Amygdala (tissue), 56 donors: ENCODE measurements at regions not wholly inside any gene's neighbourhood (a gene's known extent, or its start where the extent isn't known, plus 50 kb on each side); places are given as distances from the start of the nearest gene placed in this dataset.

ENCODE experiments used
- DNase-seq, 56 donors: peaks; one replicate each; lab custom pipeline; 2025; lab: John Stamatoyannopoulos, UW

DNA sequence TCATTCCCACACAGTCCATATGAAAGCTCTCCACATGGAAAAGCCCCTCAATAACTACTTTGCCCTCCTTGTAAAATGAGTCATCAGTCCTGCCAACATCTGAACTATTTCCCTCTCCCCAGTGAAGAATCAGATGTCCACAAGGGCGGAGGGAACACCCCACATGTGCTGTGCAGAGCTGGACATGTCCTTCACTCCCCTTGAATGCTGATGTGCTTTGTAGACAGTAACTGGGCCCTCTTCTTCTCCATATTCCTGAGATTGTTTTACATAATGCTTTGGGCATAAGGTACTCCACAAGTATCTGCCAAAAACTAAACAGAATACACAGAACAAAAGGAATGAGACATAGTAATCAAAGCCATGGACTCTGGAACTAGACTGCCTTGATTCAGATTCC is 879.4 kb downstream of the BCL11A start:
- DNase-seq, result no peak

DNA sequence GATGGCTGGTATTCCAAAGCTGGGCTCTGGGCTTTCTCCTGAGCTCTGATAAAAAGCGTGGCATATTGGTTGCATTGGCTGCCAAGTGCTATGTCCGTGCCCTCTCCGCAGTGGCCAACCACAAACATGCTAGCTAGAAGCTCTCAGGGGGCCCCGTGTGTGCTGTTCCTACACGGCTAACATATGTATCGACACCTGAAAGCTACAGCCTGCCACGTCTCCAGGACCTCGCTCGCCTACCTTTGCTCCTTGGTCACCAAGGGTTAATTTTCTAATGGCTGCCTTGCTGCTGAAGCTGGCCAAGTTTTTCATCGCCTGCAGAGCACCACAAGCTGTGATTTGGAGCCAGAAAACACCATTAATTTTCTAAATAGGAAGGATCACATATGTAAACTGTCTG is 888.4 kb downstream of the BCL11A start:
- DNase-seq, result no peak

DNA sequence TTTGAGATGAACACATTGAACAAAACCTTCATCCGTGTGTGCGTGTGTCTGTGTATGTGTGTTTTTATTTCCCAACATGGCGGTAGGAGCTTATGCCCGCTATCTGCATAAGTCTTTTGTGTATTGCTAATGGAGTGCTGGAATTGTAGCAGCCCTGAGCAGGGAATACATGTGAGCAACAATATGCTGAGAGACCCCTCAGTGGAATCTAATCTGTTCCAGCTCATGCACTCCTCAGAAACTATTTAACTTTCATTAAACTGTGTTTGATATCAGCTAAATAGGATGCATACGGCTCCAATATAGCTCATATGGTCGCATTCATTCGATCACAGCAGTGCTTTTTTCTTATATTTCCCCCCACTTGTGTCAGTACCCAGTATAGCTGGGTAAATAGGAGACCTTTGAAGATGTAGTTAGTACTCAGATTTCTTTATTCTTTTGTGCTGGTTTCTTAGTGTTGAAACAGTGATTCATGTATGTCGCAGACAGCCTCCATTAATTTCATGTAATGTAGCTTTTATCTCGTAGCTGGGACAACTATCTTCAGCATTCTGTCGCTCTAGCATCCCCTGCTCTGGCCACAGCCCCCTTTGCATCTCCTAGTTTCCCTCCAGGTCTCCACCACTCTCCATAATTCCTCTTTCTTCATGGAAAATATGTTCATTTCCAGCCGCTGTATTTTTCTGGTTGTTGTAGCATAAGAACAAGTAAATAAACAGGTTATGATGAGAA is 891.2 kb downstream of the BCL11A start:
- DNase-seq, result no peak

DNA sequence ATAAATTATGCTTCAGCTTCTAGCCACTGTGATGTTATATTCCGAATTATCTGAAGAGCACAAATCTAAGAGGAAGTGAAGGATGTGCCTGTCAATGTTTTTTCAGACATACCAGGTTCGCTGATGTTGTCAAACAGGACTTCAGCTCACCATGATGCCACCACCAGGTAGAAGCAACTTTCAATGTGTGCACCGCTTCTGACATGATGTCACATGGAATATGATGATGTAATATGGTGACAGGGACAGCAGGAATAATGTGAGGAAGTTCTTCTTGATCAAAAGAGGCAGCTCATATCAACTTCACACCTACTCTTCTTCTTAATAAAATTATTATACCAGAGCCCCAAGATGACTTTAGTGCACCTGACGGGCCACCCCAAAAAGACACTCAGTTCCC is 893.2 kb downstream of the BCL11A start:
- DNase-seq, result no peak

DNA sequence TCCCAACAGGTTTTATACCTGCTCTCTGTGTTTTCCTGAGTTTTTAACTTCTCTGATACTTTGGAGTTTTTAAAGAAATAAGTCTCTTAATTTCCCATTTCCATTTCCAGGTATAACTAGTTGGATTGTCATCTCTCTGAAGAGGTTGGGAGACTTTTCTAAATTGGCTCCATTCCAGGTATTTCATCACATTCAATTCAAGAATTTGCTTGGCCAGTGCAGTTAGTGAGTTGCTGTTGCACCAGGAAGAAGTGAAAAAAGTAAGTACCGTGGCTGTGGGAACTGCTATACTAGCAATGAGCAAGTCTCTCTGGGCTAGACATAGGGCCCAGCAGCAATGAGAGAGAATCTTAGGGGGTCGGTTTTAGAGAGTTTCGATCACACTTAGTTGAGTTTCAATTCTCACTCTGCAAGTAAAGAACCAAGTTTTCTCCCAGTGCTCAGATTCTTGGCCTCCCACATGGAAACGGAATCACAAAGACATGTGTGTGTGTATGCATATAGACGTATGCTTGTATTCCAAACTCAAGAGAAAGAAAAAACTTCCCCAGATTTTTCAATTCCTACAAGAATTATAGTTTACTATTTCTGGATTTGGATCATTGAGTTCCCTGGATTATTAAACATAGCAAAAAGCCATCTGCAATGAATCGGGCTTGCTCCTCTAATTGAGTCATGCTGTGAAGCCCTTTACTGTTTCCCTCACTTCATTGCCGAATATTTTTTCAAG is 894.4 kb downstream of the BCL11A start:
- no peak for DNase-seq

DNA sequence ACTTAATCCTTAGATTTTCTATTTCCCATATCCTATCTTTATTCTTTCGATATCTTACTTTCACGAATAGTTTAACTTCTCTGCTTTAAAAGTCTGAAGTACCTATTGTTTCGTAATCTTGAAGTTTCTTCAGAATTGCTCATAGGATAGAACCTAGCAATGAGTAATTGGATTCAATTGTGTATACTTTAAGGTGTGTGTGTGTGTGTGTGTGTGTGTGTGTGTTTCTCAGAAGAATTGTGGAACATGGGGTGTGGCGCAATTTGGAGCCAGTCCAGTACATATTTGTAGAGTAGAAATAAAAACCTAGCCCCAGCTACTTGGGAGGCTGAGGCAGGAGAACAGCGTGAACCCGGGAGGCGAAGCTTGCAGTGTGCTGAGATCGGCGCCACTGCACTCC is 897.6 kb downstream of the BCL11A start:
- DNase-seq, result no peak

DNA sequence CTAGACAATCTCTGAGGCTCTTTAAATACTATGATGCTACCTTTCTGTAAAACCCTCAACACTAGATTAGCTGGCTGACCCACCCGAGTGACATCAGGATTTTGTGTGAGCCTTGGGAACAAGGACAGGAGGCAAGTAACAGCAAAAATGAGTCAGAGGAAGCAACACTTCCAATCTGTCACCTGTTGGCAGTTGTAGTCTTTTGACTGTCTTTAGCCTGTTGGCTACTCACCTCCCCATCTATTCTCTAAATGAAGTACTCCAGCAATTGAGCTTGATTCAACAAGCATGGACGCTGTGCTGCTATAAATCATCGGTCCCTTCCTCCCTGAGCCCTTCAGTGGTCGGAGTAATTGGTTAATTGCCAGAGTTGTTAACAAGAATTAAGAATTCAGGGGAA is 898.7 kb downstream of the BCL11A start:
- no peak for DNase-seq

DNA sequence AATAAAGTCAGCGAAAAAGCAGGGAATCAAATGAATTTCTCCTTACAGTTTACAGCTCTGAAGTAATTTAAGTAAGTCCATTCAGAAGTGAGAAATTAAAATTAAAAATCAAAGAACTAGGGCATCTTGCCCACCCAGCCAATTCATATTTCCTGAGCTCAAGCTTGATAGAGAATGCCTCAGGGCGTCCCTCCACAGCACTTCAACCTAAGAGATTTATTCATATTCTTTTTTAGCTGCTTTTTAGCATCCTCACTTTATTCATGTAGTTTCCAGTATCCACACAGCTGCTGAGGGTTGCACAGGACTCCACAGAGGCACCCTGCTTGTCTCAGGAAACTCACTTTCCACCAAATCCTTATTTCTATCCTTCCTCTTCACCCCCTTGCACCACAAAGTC is 900.3 kb downstream of the BCL11A start:
- DNase-seq, result no peak

DNA sequence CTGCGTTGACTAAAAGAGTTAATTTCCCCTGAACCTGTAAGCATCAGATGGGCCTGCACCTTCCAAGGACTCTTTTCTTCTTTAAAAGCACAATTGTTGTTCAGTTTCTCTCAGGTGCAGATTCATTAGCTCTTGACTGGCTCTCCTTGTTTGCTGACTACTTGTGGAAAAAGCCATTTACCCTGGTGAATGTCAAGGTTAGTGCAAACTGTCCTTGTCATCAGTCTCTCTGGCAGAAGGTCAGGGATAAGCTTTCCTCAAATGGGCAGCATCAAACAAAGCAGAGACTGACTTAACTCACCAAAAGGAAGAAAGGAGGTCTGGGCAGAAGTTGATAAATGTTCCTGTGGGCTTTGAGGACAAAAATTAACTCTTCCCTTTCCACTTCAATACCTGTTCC is 922.7 kb downstream of the BCL11A start:
- DNase-seq, result no peak

DNA sequence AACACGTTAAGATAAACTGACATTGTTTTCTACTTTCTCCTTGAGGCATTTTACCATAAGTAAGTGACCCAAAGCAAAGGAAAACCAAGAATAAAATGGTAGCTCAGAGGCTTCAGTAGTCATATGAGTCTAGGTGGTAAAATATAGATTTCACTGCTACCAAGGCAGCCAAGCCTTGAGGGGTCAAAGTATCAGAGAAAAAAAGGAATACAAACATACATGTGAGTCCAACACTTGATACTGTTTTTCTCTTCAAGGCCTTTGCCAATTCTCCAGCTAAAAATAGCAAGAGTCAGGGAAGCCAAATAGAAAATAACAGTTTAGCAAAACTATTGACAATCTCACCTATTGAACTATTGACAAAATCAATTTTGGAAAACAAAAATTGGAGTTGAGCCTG is 925.9 kb downstream of the BCL11A start:
- DNase-seq, result no peak

DNA sequence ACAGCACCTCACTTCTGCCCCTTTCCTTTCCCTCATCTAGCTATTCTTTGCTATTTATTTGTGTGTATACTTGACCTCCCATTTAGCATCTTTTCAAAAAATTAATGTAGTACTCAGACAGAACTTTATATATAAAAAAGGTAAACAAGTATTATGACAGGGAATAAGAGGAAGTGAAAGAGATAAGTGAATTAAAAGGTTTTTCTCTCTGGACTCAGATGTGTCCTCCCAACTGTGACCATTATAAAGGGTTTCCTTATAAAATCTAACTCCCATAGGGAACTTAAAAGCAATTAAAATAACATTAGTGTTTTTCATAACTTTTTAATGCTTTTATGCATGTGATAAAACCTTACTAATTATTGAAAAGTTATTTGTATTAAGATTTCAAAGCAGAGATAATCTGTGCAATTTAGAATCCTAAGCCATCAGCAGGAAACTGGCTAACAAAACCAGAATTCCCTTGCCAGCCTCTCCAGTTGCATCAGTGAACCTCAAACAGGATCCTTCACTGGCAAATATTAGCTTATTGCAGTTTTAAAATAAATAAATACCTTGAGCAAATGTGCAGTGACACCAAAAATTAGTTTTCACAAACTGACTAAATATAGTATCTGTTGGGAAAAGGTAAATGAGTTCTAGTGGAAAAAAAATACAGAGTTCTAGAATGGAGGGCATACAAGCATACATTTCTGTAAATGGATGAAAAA is 930.7 kb downstream of the BCL11A start:
- DNase-seq, result no peak

DNA sequence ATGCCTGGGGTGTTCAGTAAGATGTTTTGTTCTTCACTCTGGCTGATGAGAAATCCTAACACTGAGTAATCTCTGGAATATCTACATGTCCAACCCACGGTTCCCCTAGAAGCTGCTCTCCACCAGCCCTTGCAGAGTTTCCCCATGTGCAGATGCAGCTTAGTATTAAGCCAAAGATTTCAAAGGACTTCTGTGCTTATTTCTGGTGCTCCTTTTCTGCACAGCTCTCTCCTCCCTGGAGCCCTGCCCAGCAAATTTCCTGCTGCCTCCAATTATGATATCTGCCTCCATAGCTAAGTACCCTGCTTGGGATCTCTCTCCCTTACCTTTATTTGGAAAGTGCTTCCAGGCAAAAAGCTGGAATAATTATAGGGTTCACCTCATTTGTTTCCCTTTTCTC is 949.3 kb downstream of the BCL11A start:
- DNase-seq, result no peak

DNA sequence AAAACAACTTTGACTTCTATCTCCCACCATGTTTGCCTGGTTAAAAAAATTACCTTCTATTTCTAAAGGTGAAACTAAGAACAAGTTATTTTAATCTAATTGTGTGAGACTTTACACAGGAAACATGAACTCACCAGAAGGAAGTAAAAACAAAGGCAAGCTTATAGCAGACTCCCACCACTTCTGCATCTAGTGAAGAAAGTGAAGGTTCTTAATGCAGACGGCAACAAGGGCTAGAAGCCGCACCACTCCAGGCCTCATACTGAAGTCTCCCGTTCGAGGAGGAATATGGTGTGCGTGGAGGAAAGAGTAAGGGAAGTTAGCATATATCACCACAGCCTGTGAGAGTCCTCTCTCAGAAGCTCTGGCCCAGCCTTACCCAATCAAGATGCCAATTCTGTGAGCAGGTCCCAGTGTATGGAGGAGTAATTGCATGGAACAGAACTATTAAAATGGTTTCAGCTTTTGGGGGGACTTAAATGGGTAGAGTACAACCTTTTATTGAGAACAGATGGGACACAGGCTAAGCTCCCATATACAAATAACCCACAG is 958.7 kb downstream of the BCL11A start:
- no peak for DNase-seq

DNA sequence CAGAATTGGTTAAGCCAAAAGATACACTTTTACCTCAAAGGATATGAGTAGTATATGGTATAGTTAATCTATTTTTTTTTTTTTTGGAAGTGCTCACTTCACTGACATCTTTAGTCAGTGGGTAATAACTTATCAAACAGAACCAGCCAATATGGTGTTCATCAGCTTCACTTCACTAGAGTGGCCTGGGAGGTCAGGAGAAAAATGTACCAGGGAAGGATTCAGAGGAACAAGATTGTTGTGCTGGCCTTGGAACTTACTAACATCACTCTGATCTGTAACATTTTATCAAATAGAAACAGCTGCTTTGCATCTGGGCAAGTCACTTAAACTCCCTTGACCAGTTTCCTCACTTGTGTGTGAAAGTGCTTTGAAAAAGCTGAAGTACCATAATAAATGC is 962.7 kb downstream of the BCL11A start:
- DNase-seq, result no peak

DNA sequence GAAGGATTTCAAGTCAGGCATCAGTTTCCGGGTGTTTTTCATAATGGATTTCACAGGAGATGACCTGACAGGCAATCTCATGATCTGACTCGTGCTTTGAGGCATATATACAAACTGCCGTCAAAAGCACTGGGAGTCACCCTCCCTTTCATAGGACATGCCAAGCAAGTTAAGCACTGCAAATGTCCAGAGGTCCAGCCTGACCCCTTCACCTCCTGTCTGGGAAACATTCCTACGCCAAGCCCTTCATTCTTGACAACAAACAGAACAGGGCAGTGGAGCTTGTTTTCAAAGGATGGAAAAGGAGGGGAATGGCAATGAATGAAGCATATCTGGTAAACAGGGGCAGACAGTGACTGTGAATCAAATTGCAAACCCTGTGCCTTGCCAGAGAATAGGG is 963.6 kb downstream of the BCL11A start:
- no peak for DNase-seq

DNA sequence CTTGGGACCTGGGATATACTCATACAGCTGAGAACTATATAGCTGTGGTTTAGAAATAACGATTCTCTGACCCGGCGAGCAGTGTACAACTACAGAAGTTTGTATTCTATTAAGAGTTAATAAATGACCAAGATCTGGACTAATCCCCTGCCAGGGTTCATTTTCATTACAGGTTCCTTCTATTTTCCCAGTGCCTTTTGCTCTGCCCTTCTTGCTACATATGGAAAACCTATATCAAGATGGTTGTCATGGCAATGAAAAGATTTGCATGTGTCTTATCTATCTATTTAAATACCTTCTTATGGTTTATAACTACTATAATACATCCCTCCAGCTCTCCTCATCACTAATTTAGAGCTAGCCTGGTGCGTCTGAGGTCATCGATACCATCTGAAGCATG is 965.2 kb downstream of the BCL11A start:
- no peak for DNase-seq

DNA sequence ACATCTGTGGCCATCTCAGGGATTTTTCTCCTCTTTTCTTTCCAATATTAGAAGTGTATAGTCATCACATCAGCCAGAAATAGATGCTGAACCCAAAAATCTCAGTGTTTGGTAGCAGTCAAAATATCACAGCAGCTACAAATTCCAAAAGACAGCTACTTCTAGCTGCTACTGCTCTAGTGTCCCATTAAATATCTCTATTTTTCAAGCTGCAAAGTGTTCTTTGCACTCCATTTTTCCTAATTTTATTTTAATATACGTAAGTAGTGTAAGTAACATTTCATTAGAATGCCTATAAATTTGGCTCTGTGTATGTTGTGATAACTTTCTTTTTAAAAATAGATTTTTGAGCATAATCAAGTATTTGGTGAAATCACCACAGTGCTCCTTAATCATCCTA is 967.3 kb downstream of the BCL11A start:
- DNase-seq, result no peak

DNA sequence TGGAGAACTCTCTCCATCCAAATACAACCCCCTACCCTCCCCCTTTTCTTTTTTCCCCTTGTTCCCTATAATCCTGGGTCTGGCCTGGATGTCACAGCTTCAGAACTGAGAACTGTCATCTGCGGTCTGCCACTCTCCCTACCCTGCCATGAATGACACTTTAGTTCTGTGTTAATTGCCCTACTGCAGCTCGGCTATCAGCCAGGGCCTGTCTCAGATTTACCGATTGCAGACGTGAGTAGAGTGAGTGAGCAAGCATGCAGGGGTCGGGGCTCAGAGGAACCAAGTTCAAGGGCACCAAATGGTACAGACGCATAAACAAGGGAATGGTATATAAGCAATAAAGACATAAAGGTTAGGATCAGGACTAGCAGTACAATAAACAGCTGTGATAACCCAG is 967.8 kb downstream of the BCL11A start:
- DNase-seq, result no peak

DNA sequence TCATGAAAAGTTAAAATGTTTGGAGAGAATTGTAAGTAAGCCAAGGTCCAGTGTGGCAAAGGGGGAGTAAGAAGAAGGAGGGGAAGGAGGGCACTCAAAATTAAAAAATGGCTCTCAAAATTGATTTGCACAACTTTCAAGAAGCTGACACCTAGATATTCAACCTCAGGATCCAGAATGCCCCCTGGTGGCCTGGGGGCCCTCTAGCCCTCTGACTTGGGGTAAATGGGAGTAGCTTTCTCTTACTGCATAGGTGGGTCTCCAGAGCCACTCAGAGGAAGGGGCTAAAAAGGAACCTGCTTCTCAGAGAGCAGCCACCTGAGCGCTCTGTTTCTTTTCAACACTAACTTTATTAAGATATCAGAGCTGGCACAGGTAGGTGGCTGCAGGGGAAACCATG is 968.5 kb downstream of the BCL11A start:
- DNase-seq, result no peak

DNA sequence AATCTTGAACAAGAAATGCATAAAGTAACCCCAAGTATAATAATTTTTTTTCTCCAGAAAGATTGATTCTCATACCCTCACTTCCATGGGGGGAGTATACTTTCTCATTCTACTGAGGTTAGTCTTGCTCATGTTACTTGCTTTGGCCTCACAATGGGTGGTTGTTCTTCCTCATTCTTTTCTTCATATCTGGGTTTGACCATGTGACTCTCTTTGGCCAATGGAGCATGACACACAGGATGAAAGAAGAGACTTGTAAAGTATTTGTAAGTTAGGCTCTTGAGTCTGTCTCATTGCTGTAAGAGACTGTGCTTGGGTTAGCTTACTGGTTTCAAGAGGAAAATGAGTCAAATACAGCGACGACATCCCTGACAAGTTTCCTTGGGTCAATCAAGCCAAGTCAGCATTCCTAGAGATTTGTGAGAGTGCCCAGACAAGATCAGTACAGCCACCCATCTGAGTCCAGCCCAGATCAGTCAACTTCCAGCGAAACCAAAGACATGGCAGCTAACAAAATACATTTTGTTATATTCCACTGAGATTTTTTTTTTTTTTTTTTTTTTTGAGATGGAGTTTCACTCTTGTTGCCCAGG is 970.2 kb downstream of the BCL11A start:
- DNase-seq, result no peak

DNA sequence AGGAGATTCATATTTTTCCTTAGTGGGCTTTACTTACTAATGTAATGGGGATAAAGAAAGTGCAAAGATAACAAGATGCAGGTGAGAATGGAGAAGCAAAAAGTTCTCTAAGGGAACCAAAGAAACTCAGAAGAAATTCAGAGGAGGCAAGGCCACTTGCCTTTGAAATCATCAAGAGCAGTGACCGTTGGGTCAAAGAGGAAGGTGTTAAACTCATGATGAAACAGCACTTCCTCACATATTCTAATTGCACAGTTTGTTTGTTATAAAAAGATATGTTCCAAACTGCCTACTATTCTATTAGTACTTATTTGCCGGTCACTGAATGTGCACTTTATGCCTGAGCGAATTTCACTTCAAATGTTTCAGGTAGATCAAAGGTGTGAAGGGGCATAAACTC is 975.1 kb downstream of the BCL11A start:
- no peak for DNase-seq
